GM10266 (cell line): ENCODE measurements at regions not wholly inside any gene's neighbourhood (a gene's known extent, or its start where the extent isn't known, plus 50 kb on each side); places are given as distances from the start of the nearest gene placed in this dataset.

ENCODE experiments used
- DNase-seq: peaks from one replicate; pipeline ENCODE4 v3.0.0; 2012; ENCODE audit errors: extremely low spot score
- CTCF ChIP-seq: IDR thresholded peaks from 2 replicates; pipeline ENCODE4 v1.5.1; 2012; ENCODE audit warnings: mild to moderate bottlenecking, low read depth; ENCODE audit not compliant: control insufficient read depth, insufficient read depth; ENCODE audit errors: missing control alignments

- no peak for TF ChIP-seq CTCF
- DNase-seq, result no peak
Observed at GRCh38 chr7:155863721-155864151, 51.5 kb upstream of the SHH start.

- DNase-seq, result no peak
- no peak for TF ChIP-seq CTCF
Observed at GRCh38 chr7:155862123-155862892, 50.0 kb upstream of the SHH start.
